HG03196 (cell line): ENCODE measurements at regions not wholly inside any gene's neighbourhood (a gene's known extent, or its start where the extent isn't known, plus 50 kb on each side); places are given as distances from the start of the nearest gene placed in this dataset.

Source experiments
- ATAC-seq: cut with Tn5 transposase; IDR thresholded peaks from one replicate; pipeline ENCODE4 v1.9.1; 2021; ENCODE audit not compliant: unreplicated experiment

GRCh38 chr1:30303387-30303786 is 420.0 kb downstream of the MATN1 start:
- no peak for ATAC-seq

GRCh38 chr1:30302858-30303257 is 420.5 kb downstream of the MATN1 start:
- no peak for ATAC-seq

DNA sequence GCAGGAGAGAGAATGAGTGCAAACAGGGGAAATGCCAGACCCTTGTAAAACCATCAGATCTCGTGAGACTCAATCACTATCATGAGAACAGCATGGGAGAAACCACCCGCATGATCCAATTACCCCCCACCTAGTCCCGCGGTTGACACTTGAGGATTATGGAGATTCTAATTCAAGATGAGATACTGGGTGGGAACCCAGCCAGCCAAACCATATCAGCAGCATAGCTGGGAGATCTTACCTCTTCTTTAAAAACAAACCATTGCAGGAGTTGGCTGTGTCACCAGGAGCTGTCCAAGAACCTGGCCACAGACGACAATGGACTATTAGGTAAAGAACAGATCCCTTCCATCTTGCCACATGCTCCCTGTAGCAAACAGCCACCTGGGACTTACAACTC is 422.7 kb downstream of the MATN1 start:
- ATAC-seq = no peak

- no peak for ATAC-seq
Measured at GRCh38 chr1:30299393-30299792, 424.0 kb downstream of the MATN1 start.

DNA sequence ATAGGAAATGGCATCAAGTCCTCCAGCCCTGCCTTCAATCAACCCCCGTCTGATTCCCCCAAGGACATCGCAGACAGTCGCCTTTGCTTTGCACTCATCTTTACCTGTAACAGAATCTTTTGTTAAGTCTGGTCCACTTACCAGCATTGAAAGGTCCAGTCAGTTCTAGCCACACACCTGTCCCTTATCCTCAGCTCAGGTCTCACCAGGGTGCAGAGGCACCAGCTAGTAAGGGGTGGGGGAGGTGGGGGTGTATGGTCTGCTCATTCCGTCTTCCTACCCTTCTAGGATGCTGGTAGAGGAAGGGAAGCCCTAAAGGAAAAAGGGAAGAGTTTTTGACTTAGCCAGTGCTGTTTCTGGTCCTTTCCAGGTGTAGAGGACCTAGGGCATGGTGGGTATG is 427.7 kb downstream of the MATN1 start:
- no peak for ATAC-seq

DNA sequence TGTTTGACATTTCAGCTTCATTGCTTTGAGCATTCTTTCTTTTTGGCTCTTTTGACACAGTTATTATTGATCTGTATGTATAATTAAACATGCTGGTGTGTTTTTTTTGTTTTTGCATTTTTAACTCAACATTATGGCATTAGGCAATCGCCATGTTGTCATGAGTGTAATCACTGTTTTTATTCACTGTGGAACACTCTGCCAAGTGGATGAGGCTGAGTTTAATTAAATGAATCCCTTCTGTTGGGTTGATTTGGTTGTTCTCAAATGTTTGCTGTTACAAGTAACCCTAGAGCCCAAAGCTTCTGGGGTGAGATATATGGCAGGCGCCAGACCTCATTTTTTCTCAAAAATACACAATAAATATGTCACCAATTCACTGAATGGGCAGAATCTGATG is 428.1 kb downstream of the MATN1 start:
- ATAC-seq = no peak

GRCh38 chr1:30294508-30294907 is 428.9 kb downstream of the MATN1 start:
- ATAC-seq = no peak

- ATAC-seq = no peak
Measured at GRCh38 chr1:30292451-30292850, 430.9 kb downstream of the MATN1 start.

DNA sequence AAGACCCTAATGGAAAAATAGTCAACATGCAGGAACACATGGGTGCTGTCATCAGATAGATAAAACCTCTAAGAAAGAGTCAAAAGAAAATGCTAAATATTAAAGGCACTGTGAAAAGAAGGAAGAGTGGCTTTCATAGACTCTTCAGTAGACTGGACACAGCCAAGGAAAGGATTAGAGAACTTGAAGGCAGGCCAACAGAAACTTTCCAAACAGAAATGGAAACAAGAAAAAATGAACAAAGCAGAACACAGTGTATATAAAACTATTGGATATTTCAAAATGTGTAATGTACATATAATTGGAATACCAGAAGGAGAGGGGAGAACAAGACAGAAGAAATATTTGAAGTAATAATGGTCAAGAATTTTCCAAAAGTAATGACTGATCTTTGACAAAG is 431.9 kb downstream of the MATN1 start:
- no peak for ATAC-seq

- ATAC-seq = no peak
Measured at GRCh38 chr1:30290581-30290980, 432.8 kb downstream of the MATN1 start.

DNA sequence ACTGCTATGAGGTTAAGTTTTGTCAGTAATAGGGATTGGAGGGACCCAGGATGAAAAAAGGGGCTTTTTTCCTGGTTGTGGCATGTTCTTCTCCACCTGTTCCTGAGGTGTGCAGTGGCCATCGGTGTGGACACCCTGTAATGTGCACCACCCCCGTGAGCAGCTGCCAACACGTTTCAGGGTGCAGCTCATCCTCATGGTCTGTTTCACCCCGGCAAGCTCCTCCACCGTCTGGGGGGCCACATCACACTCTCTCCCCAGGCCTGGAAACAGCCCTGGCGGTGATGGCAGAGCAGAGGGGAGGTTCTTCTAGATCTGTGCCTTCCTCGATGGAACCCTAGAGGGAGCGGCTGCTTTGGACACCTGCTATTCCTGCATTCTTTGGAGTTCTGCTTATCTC is 435.4 kb downstream of the MATN1 start:
- no peak for ATAC-seq

DNA sequence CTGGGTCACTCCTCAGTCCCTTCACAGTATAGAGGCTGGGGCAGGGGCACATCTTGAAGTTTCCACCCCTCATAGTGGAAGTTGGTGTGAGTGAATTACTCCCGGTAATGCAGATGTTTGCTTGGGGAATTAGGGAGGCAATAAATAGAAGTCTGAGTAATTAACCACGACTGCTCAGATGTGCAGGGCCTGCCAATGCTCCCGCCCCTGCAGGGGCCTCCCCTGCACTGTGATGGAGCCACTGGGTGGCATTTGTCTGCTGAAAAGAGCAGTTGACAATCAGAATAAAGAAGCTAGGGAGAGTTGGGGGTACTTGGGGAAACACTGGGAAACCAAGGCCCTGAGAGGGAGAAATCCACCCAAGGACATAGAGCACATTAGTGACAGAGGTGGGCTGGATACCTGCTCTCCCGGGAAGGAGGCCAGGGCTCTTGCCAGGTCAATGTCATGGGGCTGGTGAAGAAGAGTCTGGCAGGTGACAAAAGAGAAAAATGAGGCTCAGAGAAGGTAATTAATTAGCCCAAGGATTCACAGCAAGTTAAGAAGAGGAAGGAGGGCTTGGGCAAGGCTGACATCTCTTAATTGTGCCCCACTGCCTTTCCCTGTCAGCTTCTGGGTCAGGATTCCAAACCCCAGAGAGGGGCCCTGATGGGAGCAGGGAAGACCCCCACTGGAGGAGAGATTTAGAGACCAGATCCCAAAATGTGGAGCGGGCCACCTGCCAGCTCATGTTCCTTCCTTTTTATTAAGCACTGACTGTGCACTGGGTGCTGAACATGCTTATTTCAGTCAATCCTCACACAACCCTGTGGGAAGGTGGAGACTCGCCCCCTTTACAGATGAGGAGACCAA is 436.2 kb downstream of the MATN1 start:
- ATAC-seq = no peak

- no peak for ATAC-seq
Measured at GRCh38 chr1:30286241-30286987, 437.0 kb downstream of the MATN1 start.

GRCh38 chr1:30285501-30285932 is 437.9 kb downstream of the MATN1 start:
- no peak for ATAC-seq

GRCh38 chr1:30284728-30285475 is 438.5 kb downstream of the MATN1 start:
- no peak for ATAC-seq

GRCh38 chr1:30284226-30284625 is 439.2 kb downstream of the MATN1 start:
- ATAC-seq = no peak

DNA sequence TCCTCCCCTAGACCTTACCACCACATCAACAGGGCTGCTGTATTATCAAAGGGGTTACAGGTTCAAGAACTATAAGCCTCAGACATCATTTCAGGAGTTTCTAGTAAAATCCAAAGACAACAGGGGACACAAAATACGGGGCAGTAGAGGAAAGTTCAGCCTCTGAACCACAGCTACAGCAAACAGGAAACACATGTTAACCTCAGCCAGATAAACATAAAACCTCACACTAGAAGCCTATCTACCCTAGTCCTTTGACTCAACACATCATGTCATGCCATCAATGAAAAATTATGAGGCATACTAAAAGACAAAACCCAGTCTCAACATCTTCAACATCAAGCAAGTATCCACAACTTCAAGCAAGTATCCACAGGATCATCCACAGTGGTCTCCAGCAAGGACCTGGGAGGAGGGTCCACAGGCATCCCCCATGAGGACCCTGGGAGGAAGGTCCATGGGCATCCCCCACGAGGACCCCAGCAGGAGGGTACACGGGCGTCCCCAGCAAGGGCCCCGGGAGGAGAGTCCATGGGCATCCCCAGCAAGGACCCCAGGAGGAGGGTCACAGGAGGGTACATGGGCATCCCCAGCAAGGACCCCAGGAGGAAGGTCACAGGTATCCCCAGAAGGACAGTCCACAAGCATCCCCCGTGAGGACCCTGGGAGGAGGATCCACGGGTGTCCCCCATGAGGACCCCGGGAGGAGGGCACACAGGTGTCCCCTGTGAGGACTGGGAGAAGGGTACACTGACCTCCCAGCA is 440.0 kb downstream of the MATN1 start:
- ATAC-seq = no peak

GRCh38 chr1:30280572-30280971 is 442.8 kb downstream of the MATN1 start:
- no peak for ATAC-seq

DNA sequence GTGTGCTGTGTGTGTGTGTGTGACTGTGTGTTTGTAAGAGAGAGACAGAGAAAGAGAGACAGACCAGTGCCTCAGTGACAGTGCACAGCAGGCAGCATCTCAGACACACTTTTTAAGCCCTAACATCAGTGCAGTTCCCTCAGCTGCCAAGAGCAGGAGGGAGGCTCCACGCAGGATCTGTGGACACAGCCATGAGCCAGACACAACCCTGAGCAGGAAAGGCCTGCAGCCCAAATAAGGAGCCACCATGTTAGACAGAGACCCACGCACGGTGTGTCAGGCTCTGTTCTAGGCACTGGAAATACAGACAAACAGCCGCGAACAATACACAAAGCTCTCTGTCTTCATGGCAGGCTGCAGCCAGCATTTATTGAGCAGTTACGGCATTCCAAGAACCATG is 445.5 kb downstream of the MATN1 start:
- ATAC-seq = no peak

GRCh38 chr1:30277415-30277814 is 446.0 kb downstream of the MATN1 start:
- no peak for ATAC-seq
